ENCODE measurements at regions not wholly inside any gene's neighbourhood (a gene's known extent, or its start where the extent isn't known, plus 50 kb on each side); places are given as distances from the start of the nearest gene placed in this dataset.

- TF ChIP-seq CTCF (IDR thresholded peaks at IDR 0.05) (no peak), POLR2A (IDR thresholded peaks at IDR 0.05) (no peak)
Measured at GRCh38 chr9:81472701-81473100, 216.6 kb downstream of the TLE1 start.

Data from upper lobe of left lung (tissue), 4 donors.